Activated effector memory CD4-positive, alpha-beta T cell treated with Interleukin-2 at 50 U/mL for 16 hours (primary cell): ENCODE measurements at regions not wholly inside any gene's neighbourhood (a gene's known extent, or its start where the extent isn't known, plus 50 kb on each side); places are given as distances from the start of the nearest gene placed in this dataset.
"Not testable (repeated sequence)": the region's sequence is repeated elsewhere in the genome, so short reads cannot be mapped to it uniquely, and the experiment has no call there.

ENCODE experiments used
- DNase-seq: peaks from one replicate; pipeline ENCODE4 v3.0.0-alpha.2; 2020

- no peak for DNase-seq
These were observed 83.2 kb upstream of the KIF5B start for GRCh38 chr10:32139223-32140073.

- not testable (repeated sequence) for DNase-seq
These were observed 80.7 kb upstream of the KIF5B start for GRCh38 chr10:32136927-32137326.

- DNase-seq = not testable (repeated sequence)
These were observed 79.6 kb upstream of the KIF5B start for GRCh38 chr10:32135796-32136195.

GRCh38 chr10:32132357-32132946, 76.2 kb upstream of the KIF5B start:
- DNase-seq = no peak

GRCh38 chr10:32131388-32131787, 75.2 kb upstream of the KIF5B start:
- DNase-seq = no peak

- no peak for DNase-seq
These were observed 74.6 kb upstream of the KIF5B start for GRCh38 chr10:32130788-32131187.

- DNase-seq = no peak
These were observed 68.8 kb upstream of the KIF5B start for GRCh38 chr10:32125023-32125422.

- DNase-seq = no peak
These were observed 66.8 kb upstream of the KIF5B start for GRCh38 chr10:32123021-32123420.

- DNase-seq = no peak
These were observed 65.4 kb upstream of the KIF5B start for GRCh38 chr10:32121648-32122047.

- no peak for DNase-seq
These were observed 63.9 kb upstream of the KIF5B start for GRCh38 chr10:32120147-32120546.

- no peak for DNase-seq
These were observed 58.3 kb upstream of the KIF5B start for GRCh38 chr10:32114508-32114907.

- no peak for DNase-seq
These were observed 55.8 kb upstream of the KIF5B start for GRCh38 chr10:32112055-32112454.

- DNase-seq = no peak
These were observed 55.4 kb upstream of the KIF5B start for GRCh38 chr10:32111585-32111984.

GRCh38 chr10:32110790-32111189, 54.6 kb upstream of the KIF5B start:
- no peak for DNase-seq

- DNase-seq = no peak
These were observed 53.4 kb upstream of the KIF5B start for GRCh38 chr10:32109603-32110002.
